Uterus (tissue), 3 donors: ENCODE measurements at regions not wholly inside any gene's neighbourhood (a gene's known extent, or its start where the extent isn't known, plus 50 kb on each side); places are given as distances from the start of the nearest gene placed in this dataset.

Experiments
- DNase-seq, 2 donors: peaks; one replicate each; pipeline ENCODE4 v3.0.0-alpha.2; 2019 to 2020
- H3K27ac ChIP-seq, 2 donors: fragments of 200-600 bp; sonication (generic); 1 replicate in 1 of 2; 2 replicates in 1 of 2; pipeline ENCODE4 v1.5.1; 2016 to 2018
- H3K27me3 ChIP-seq, 2 donors: fragments of 200-600 bp; sonication (generic); one replicate each; pipeline ENCODE4 v1.5.1; 2018 to 2019; ENCODE audit warnings: control low read depth in 1 of 2
- H3K36me3 ChIP-seq, 2 donors: fragments of 200-600 bp; sonication (generic); one replicate each; pipeline ENCODE4 v1.5.1; 2019; ENCODE audit warnings: control low read depth in 1 of 2
- H3K4me1 ChIP-seq, 2 donors: fragments of 200-600 bp; sonication (generic); one replicate each; pipeline ENCODE4 v1.5.1; 2018 to 2019; ENCODE audit warnings: control low read depth in 1 of 2
- H3K4me3 ChIP-seq, 2 donors: fragments of 200-600 bp; sonication (generic); 1 replicate in 1 of 2; 2 replicates in 1 of 2; pipeline ENCODE4 v1.5.1; 2018 to 2019; ENCODE audit warnings: mild to moderate bottlenecking in 1 of 2
- H3K9me3 ChIP-seq, 2 donors: fragments of 200-600 bp; sonication (generic); one replicate each; pipeline ENCODE4 v1.5.1; 2019; ENCODE audit warnings: control low read depth in 1 of 2
- CTCF ChIP-seq, 4 experiments: fragments of 200-600 bp in 2 of 4; fragments of 450-650 bp in 2 of 4; sonication (generic) in 2 of 4; IDR thresholded peaks; one replicate each; pipeline ENCODE4 v1.5.1; 2016 to 2019; ENCODE audit warnings: antibody characterized with exemption in 4 of 4, mild to moderate bottlenecking in 2 of 4, moderate library complexity in 1 of 4
- POLR2A ChIP-seq, 2 donors: fragments of 450-650 bp; IDR thresholded peaks; one replicate each; pipeline ENCODE4 v1.6.1; 2016; ENCODE audit warnings: antibody characterized with exemption in 2 of 2, mild to moderate bottlenecking in 1 of 2, moderate library complexity in 1 of 2
- intact Hi-C: fragments of 100-400 bp; cut with DNase I; formaldehyde crosslinking; loops from one replicate; pipeline ENCODE4 v1.15.1; 2023; ENCODE audit warnings: low total_unique reads
- donor health status: DM: yes; HTN: yes; CAD: no.

GRCh38 chr20:40915756-40916155, 112.9 kb upstream of the TOP1 start:
- Histone ChIP-seq H3K36me3 (no peaks in the 10 kb centered on the region), H3K4me3 (no peak overlapping the region)
- intact Hi-C loops = no loop called here

GRCh38 chr20:40916276-40916675, 112.3 kb upstream of the TOP1 start:
- TF ChIP-seq POLR2A (IDR thresholded peaks at IDR 0.05) = no peak
- no peak for TF ChIP-seq CTCF (IDR thresholded peaks at IDR 0.05)
- H3K27me3 ChIP-seq = no peaks in the 10 kb centered on the region
- no peak for DNase-seq
- H3K36me3 ChIP-seq = no peaks in the 10 kb centered on the region
- intact Hi-C loops = no loop called here
- no peaks in the 10 kb centered on the region for H3K9me3 ChIP-seq
- H3K27ac ChIP-seq = no peak overlapping the region
- no peaks in the 10 kb centered on the region for H3K4me1 ChIP-seq
- no peak overlapping the region for H3K4me3 ChIP-seq

More at GRCh38 chr20:40915756-40916155, 112.9 kb upstream of the TOP1 start:
- H3K27ac ChIP-seq = no peak overlapping the region
- no peak for DNase-seq
- no peaks in the 10 kb centered on the region for H3K9me3 ChIP-seq
- no peaks in the 10 kb centered on the region for H3K27me3 ChIP-seq
- TF ChIP-seq CTCF (IDR thresholded peaks at IDR 0.05) (no peak), POLR2A (IDR thresholded peaks at IDR 0.05) (no peak)
- H3K4me1 ChIP-seq = no peaks in the 10 kb centered on the region

GRCh38 chr20:40920291-40920690, 108.3 kb upstream of the TOP1 start:
- TF ChIP-seq POLR2A (IDR thresholded peaks at IDR 0.05) (no peak), CTCF (IDR thresholded peaks at IDR 0.05) (no peak)
- DNase-seq = no peak
- Histone ChIP-seq H3K9me3 (no peaks in the 10 kb centered on the region), H3K4me1 (no peaks in the 10 kb centered on the region), H3K4me3 (no peak overlapping the region), H3K27ac (no peak overlapping the region), H3K27me3 (no peaks in the 10 kb centered on the region), H3K36me3 (no peaks in the 10 kb centered on the region)
- intact Hi-C loops = no loop called here

GRCh38 chr20:40922865-40923264, 105.8 kb upstream of the TOP1 start:
- Histone ChIP-seq H3K27me3 (no peaks in the 10 kb centered on the region), H3K4me3 (no peak overlapping the region), H3K27ac (no peak overlapping the region), H3K9me3 (no peaks in the 10 kb centered on the region), H3K4me1 (no peaks in the 10 kb centered on the region), H3K36me3 (no peaks in the 10 kb centered on the region)
- no peak for DNase-seq
- intact Hi-C loops = no loop called here
- TF ChIP-seq CTCF (IDR thresholded peaks at IDR 0.05) (no peak), POLR2A (IDR thresholded peaks at IDR 0.05) (no peak)

GRCh38 chr20:40925829-40926510, 102.7 kb upstream of the TOP1 start:
- Histone ChIP-seq H3K27ac (no peak overlapping the region), H3K4me1 (no peaks in the 10 kb centered on the region), H3K4me3 (no peak overlapping the region), H3K27me3 (no peaks in the 10 kb centered on the region), H3K9me3 (no peaks in the 10 kb centered on the region), H3K36me3 (no peaks in the 10 kb centered on the region)
- DNase-seq = no peak
- TF ChIP-seq POLR2A (IDR thresholded peaks at IDR 0.05) = no peak
- TF ChIP-seq CTCF (IDR thresholded peaks at IDR 0.05) = no peak
- intact Hi-C loops = no loop called here
